H1 (cell line): ENCODE measurements at regions not wholly inside any gene's neighbourhood (a gene's known extent, or its start where the extent isn't known, plus 50 kb on each side); places are given as distances from the start of the nearest gene placed in this dataset.

Experiments
- CTCF ChIA-PET: fragments of 300-600 bp; sonication (Branson Sonifier 250); formaldehyde crosslinking; loops from one replicate; lab custom pipeline; 2021; ENCODE audit not compliant: partially characterized antibody; lab: Charles Lee
- POLR2A ChIA-PET: fragments of 300-600 bp; sonication (Branson Sonifier 250); formaldehyde crosslinking; loops from one replicate; lab custom pipeline; 2021; ENCODE audit warnings: inconsistent platforms; ENCODE audit not compliant: partially characterized antibody; lab: Charles Lee
- DNase-seq, 2 experiments: peaks; one replicate each; pipeline versions ENCODE4 v3.0.0 to v3.0.0-alpha.2; 2010 to 2022; ENCODE audit warnings: low spot score in 2 of 2, low read depth in 1 of 2, mixed read lengths in 1 of 2
- FAIRE-seq: peaks from 2 replicates; lab custom pipeline; 2011; peaks lifted over from hg19 to GRCh38; lab: Jason Lieb, UNC
- H2AFZ ChIP-seq: 2 replicates; pipeline ENCODE4 v1.8.1; 2012; ENCODE audit warnings: low read length, inconsistent platforms
- H2AK5ac ChIP-seq: 2 replicates; pipeline ENCODE4 v1.6.1; 2013; ENCODE audit warnings: low read depth, low read length
- H2BK120ac ChIP-seq: replicated peaks from 2 replicates; pipeline ENCODE3; 2013; ENCODE audit warnings: low read depth, low read length, inconsistent platforms
- H2BK12ac ChIP-seq: 2 replicates; pipeline ENCODE4 v1.6.1; 2013; ENCODE audit warnings: low read depth, low read length
- H2BK15ac ChIP-seq: 2 replicates; pipeline ENCODE4 v1.6.1; 2013; ENCODE audit warnings: low read length
- H2BK20ac ChIP-seq: 2 replicates; pipeline ENCODE4 v1.6.1; 2013; ENCODE audit warnings: low read length
- H2BK5ac ChIP-seq: 2 replicates; pipeline ENCODE4 v1.6.1; 2013; ENCODE audit warnings: low read depth, low read length
- H3K14ac ChIP-seq: 2 replicates; pipeline ENCODE4 v1.6.1; 2013; ENCODE audit warnings: inconsistent platforms; ENCODE audit not compliant: insufficient read length
- H3K18ac ChIP-seq: 2 replicates; pipeline ENCODE4 v1.6.1; 2013; ENCODE audit warnings: low read length; ENCODE audit errors: extremely low read depth
- H3K23ac ChIP-seq: 2 replicates; pipeline ENCODE4 v1.6.1; 2013; ENCODE audit warnings: inconsistent platforms; ENCODE audit not compliant: insufficient read length
- H3K23me2 ChIP-seq: 2 replicates; pipeline ENCODE4 v1.6.1; 2013; ENCODE audit warnings: low read depth, low read length
- H3K27ac ChIP-seq: 2 replicates; pipeline ENCODE4 v1.6.1; 2011; ENCODE audit warnings: low read depth, low read length, inconsistent platforms
- H3K27me3 ChIP-seq, 4 experiments: replicated peaks in 1 of 4; 1 replicate in 1 of 4; 2 replicates in 3 of 4; pipeline versions ENCODE4 v1.6.1 to v1.8.1; 2011 to 2013; ENCODE audit warnings: low read length in 3 of 4, mild to moderate bottlenecking in 3 of 4, inconsistent platforms in 2 of 4, mixed read lengths in 2 of 4, moderate library complexity in 1 of 4; ENCODE audit not compliant: control insufficient read depth in 3 of 4, insufficient read depth in 3 of 4; ENCODE audit errors: extremely low read depth in 1 of 4
- H3K36me3 ChIP-seq, 4 experiments: 2 replicates each; pipeline versions ENCODE4 v1.6.1 to v1.8.1; 2011 to 2013; ENCODE audit warnings: mild to moderate bottlenecking in 4 of 4, low read length in 3 of 4, moderate library complexity in 2 of 4, control low read depth in 1 of 4, inconsistent platforms in 1 of 4; ENCODE audit not compliant: insufficient read depth in 4 of 4, control insufficient read depth in 2 of 4
- H3K4ac ChIP-seq: replicated peaks from 2 replicates; pipeline ENCODE3; 2013; ENCODE audit warnings: low read length, low read depth, mixed read lengths, inconsistent platforms; ENCODE audit not compliant: insufficient read length
- H3K4me1 ChIP-seq, 4 experiments: replicated peaks in 1 of 4; 1 replicate in 1 of 4; 2 replicates in 3 of 4; pipeline versions ENCODE4 v1.6.1 to v1.8.1; 2011 to 2013; ENCODE audit warnings: low read length in 3 of 4, inconsistent platforms in 2 of 4, mixed read lengths in 1 of 4; ENCODE audit not compliant: insufficient read depth in 4 of 4, control insufficient read depth in 3 of 4
- H3K4me2 ChIP-seq, 2 experiments: 2 replicates each; pipeline versions ENCODE4 v1.6.1 to v1.8.1; 2011 to 2013; ENCODE audit warnings: low read depth in 2 of 2, low read length in 2 of 2, control low read depth in 1 of 2, inconsistent platforms in 1 of 2, mild to moderate bottlenecking in 1 of 2; ENCODE audit not compliant: insufficient read depth in 1 of 2
- H3K4me3 ChIP-seq, 4 experiments: fragments of 200-600, 300-600 bp in 1 of 4; sonication (generic), shearing (Covaris generic), sonication (Bioruptor Twin) in 1 of 4; 2 replicates each; pipeline versions ENCODE4 v1.5.1 to v1.8.1; 2011 to 2016; ENCODE audit warnings: low read length in 4 of 4, low read depth in 3 of 4, control low read depth in 2 of 4, inconsistent platforms in 2 of 4, mild to moderate bottlenecking in 2 of 4, mixed read lengths in 1 of 4, moderate library complexity in 1 of 4; ENCODE audit not compliant: insufficient read depth in 2 of 4; ENCODE audit errors: extremely low read depth in 1 of 4
- H3K56ac ChIP-seq: replicated peaks from 2 replicates; pipeline ENCODE3; 2013; ENCODE audit warnings: low read depth, mild to moderate bottlenecking, mixed read lengths, low read length, inconsistent platforms; ENCODE audit not compliant: insufficient read length
- H3K79me1 ChIP-seq: 2 replicates; pipeline ENCODE4 v1.6.1; 2013; ENCODE audit warnings: low read depth, low read length, control low read depth
- H3K79me2 ChIP-seq, 2 experiments: 2 replicates each; pipeline versions ENCODE4 v1.6.1 to v1.8.1; 2012 to 2013; ENCODE audit warnings: low read length in 2 of 2, mild to moderate bottlenecking in 2 of 2, inconsistent platforms in 1 of 2; ENCODE audit not compliant: insufficient read depth in 2 of 2, control insufficient read depth in 1 of 2
- H3K9ac ChIP-seq, 4 experiments: replicated peaks in 1 of 4; 1 replicate in 1 of 4; 2 replicates in 3 of 4; pipeline versions ENCODE4 v1.6.1 to v1.8.1; 2011 to 2013; ENCODE audit warnings: low read depth in 3 of 4, low read length in 3 of 4, control low read depth in 2 of 4, mild to moderate bottlenecking in 2 of 4, moderate library complexity in 2 of 4, inconsistent platforms in 1 of 4; ENCODE audit errors: extremely low read depth in 1 of 4
- H3K9me3 ChIP-seq, 2 experiments: 2 replicates each; pipeline versions ENCODE4 v1.6.1 to v1.8.1; 2012 to 2013; ENCODE audit warnings: mild to moderate bottlenecking in 2 of 2, moderate library complexity in 2 of 2, control low read depth in 1 of 2, inconsistent platforms in 1 of 2, low read depth in 1 of 2, low read length in 1 of 2, mixed read lengths in 1 of 2; ENCODE audit not compliant: insufficient read depth in 2 of 2
- H4K20me1 ChIP-seq, 2 experiments: replicated peaks in 1 of 2; 2 replicates each; pipeline versions ENCODE3 to v1.8.1; 2011 to 2013; ENCODE audit warnings: inconsistent platforms in 2 of 2, low read length in 2 of 2, mild to moderate bottlenecking in 1 of 2; ENCODE audit not compliant: insufficient read depth in 2 of 2, control insufficient read depth in 1 of 2
- H4K5ac ChIP-seq: 2 replicates; pipeline ENCODE4 v1.6.1; 2013; ENCODE audit warnings: low read length, low read depth, mixed read lengths, inconsistent platforms; ENCODE audit not compliant: insufficient read length
- H4K8ac ChIP-seq: 2 replicates; pipeline ENCODE4 v1.8.0; 2013; ENCODE audit warnings: mild to moderate bottlenecking, moderate library complexity, low read length, inconsistent platforms; ENCODE audit not compliant: insufficient read depth; ENCODE audit errors: extremely low read depth
- H4K91ac ChIP-seq: replicated peaks from 2 replicates; pipeline ENCODE3; 2013; ENCODE audit warnings: low read length, mixed read lengths, inconsistent platforms; ENCODE audit not compliant: insufficient read length
- EP300 ChIP-seq, 2 experiments: IDR thresholded peaks; 1 replicate in 1 of 2; 2 replicates in 1 of 2; pipeline ENCODE4 v1.6.1; 2011 to 2012; ENCODE audit warnings: low read depth in 2 of 2, low read length in 2 of 2, mild to moderate bottlenecking in 2 of 2, borderline replicate concordance in 1 of 2, inconsistent platforms in 1 of 2, moderate library complexity in 1 of 2
- EZH2 ChIP-seq: fragments of 200-600 bp; sonication (generic); IDR thresholded peaks from 2 replicates; pipeline ENCODE4 v1.7.1; 2012; ENCODE audit warnings: low read depth, mild to moderate bottlenecking, moderate library complexity, low read length, inconsistent platforms; ENCODE audit not compliant: severe bottlenecking
- GTF2F1 ChIP-seq: IDR thresholded peaks from 2 replicates; pipeline ENCODE4 v1.6.1; 2012; ENCODE audit warnings: low read depth, low read length, improper control_type of control experiment, borderline replicate concordance
- KDM4A ChIP-seq: IDR thresholded peaks from one replicate; pipeline ENCODE4 v1.7.1; 2012; ENCODE audit warnings: low read depth, mild to moderate bottlenecking, moderate library complexity, low read length, inconsistent platforms; ENCODE audit not compliant: severe bottlenecking
- KDM5A ChIP-seq: fragments of 200-600 bp; IDR thresholded peaks from 2 replicates; pipeline ENCODE4 v1.7.1; 2012; ENCODE audit warnings: mild to moderate bottlenecking, low read length, inconsistent platforms, mixed read lengths
- NANOG ChIP-seq: IDR thresholded peaks from 2 replicates; pipeline ENCODE4 v1.6.1; 2011; ENCODE audit warnings: low read length, low read depth, mild to moderate bottlenecking, inconsistent platforms; ENCODE audit not compliant: insufficient read depth, poor library complexity, severe bottlenecking
- RFX5 ChIP-seq: IDR thresholded peaks from 2 replicates; pipeline ENCODE4 v1.6.1; 2011; ENCODE audit warnings: low read depth, low read length, improper control_type of control experiment, borderline replicate concordance
- SAP30 ChIP-seq: fragments of 300-600 bp; sonication (generic); IDR thresholded peaks from 2 replicates; pipeline ENCODE4 v1.7.1; 2012; ENCODE audit warnings: low read length, moderate library complexity, mild to moderate bottlenecking, inconsistent platforms; ENCODE audit not compliant: insufficient read depth, insufficient replicate concordance
- SIN3A ChIP-seq, 2 experiments: IDR thresholded peaks in 1 of 2; conservative IDR thresholded peaks in 1 of 2; 2 replicates each; pipeline ENCODE4 v1.6.1; 2011 to 2012; ENCODE audit warnings: low read length in 2 of 2, improper control_type of control experiment in 1 of 2, low read depth in 1 of 2, mild to moderate bottlenecking in 1 of 2
- SP2 ChIP-seq: IDR thresholded peaks from 2 replicates; pipeline ENCODE4 v1.6.1; 2012; ENCODE audit warnings: mild to moderate bottlenecking, low read length, inconsistent platforms

DNA sequence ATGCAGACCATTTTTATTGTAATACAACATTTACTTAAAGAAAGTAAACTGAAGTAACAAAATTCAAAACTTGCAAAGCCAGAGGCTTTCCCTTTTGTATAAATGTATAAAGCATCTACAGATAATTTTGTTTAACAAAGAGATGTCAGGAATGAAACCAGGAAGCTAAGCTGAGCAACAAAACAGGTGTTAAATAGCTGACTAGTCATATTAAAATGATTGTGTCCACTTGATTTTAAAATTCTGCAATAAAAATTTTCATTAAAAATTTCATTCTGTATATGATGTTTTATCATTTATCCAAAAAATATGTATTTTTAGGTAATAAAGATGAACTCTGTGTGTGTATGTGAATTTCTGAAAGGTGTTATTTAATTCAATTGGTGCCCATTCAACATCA is 72.0 kb upstream of the TRAM1L1 start:
- no peak overlapping the region for H2BK15ac ChIP-seq
- H2AFZ ChIP-seq, result no peak overlapping the region
- H4K91ac ChIP-seq, result no peak overlapping the region
- H2BK12ac ChIP-seq, result no peak overlapping the region
- H3K27ac ChIP-seq, result no peak overlapping the region
- H2BK5ac ChIP-seq, result no peak overlapping the region
- H3K79me1 ChIP-seq, result no peaks in the 10 kb centered on the region
- H4K5ac ChIP-seq, result no peak overlapping the region
- H3K56ac ChIP-seq, result no peak overlapping the region
- H3K23ac ChIP-seq, result no peak overlapping the region
- ChIA-PET CTCF (interaction anchor here (0.6 kb wide), 1 partner anchor 941 kb away, joined by 3 read pairs; no protein-coding TSS in a partner anchor), POLR2A (no interaction called here)
- no peak overlapping the region for H2BK20ac ChIP-seq
- H3K9me3 ChIP-seq, result no peaks in the 10 kb centered on the region
- no peaks in the 10 kb centered on the region for H3K23me2 ChIP-seq
- H3K36me3 ChIP-seq, result no peaks in the 10 kb centered on the region
- H3K27me3 ChIP-seq, result no peaks in the 10 kb centered on the region
- no peak overlapping the region for H3K4ac ChIP-seq
- DNase-seq (no peak), FAIRE-seq (no peak)
- no peak overlapping the region for H2BK120ac ChIP-seq
- H4K8ac ChIP-seq, result no peak overlapping the region
- no peak for TF ChIP-seq SIN3A (conservative IDR thresholded peaks at IDR 0.05 in 1 of 2, IDR thresholded peaks at IDR 0.05 in 1 of 2; ENCODE audit: low read depth in 1 of 2, low read length in 2 of 2)
- TF ChIP-seq EP300 (IDR thresholded peaks at IDR 0.05; ENCODE audit: borderline replicate concordance in 1 of 2, low read depth in 2 of 2, low read length in 2 of 2), result no peak
- TF ChIP-seq EZH2, result no peak
- no peak for TF ChIP-seq SP2
- no peak for TF ChIP-seq RFX5
- no peak for TF ChIP-seq KDM4A
- TF ChIP-seq NANOG, result no peak
- no peak for TF ChIP-seq KDM5A
- no peak for TF ChIP-seq SAP30
- TF ChIP-seq GTF2F1, result no peak
- H3K14ac ChIP-seq, result no peak overlapping the region
- H3K9ac ChIP-seq, result no peak overlapping the region
- no peaks in the 10 kb centered on the region for H3K79me2 ChIP-seq
- H2AK5ac ChIP-seq, result no peak overlapping the region
- H3K4me2 ChIP-seq, result no peak overlapping the region
- peaks cover 0 to 4% (median 0%) of the 10 kb centered on the region in 4 experiments; a peak in 3 of 7 replicates for H3K4me1 ChIP-seq
- H3K18ac ChIP-seq, result no peak overlapping the region
- no peak overlapping the region for H3K4me3 ChIP-seq
- no peaks in the 10 kb centered on the region for H4K20me1 ChIP-seq
